Central memory CD8-positive, alpha-beta T cell (primary cell): ENCODE measurements at regions not wholly inside any gene's neighbourhood (a gene's known extent, or its start where the extent isn't known, plus 50 kb on each side); places are given as distances from the start of the nearest gene placed in this dataset.

ENCODE experiments used
- ATAC-seq: fragments of 150-1000 bp; cut with Tn5 transposase; replicated peaks from 2 replicates; pipeline ENCODE4 v1.10.0; 2022; ENCODE audit warnings: mild to moderate bottlenecking, moderate FRiP score, moderate number of reproducible peaks; ENCODE audit not compliant: poor library complexity, severe bottlenecking; ENCODE audit errors: extremely low read depth
- DNase-seq, 2 donors: peaks; one replicate each; pipeline ENCODE4 v3.0.0; 2021; ENCODE audit warnings: low spot score in 2 of 2
- H3K27ac Mint-ChIP-seq: one replicate; pipeline ENCODE4 v1.8.0; 2022; ENCODE audit warnings: low read depth, mild to moderate bottlenecking, moderate library complexity, mixed read lengths
- H3K27me3 Mint-ChIP-seq: one replicate; pipeline ENCODE4 v1.8.0; 2022; ENCODE audit warnings: mixed read lengths
- H3K36me3 Mint-ChIP-seq: one replicate; pipeline ENCODE4 v1.8.0; 2022; ENCODE audit warnings: mild to moderate bottlenecking, moderate library complexity, mixed read lengths; ENCODE audit not compliant: insufficient read depth
- H3K4me1 Mint-ChIP-seq: one replicate; pipeline ENCODE4 v1.8.0; 2022; ENCODE audit warnings: mixed read lengths
- H3K4me3 Mint-ChIP-seq: one replicate; pipeline ENCODE4 v1.8.0; 2022; ENCODE audit warnings: mild to moderate bottlenecking, moderate library complexity, mixed read lengths
- H3K9me3 Mint-ChIP-seq: one replicate; pipeline ENCODE4 v1.8.0; 2022; ENCODE audit warnings: mixed read lengths

DNA sequence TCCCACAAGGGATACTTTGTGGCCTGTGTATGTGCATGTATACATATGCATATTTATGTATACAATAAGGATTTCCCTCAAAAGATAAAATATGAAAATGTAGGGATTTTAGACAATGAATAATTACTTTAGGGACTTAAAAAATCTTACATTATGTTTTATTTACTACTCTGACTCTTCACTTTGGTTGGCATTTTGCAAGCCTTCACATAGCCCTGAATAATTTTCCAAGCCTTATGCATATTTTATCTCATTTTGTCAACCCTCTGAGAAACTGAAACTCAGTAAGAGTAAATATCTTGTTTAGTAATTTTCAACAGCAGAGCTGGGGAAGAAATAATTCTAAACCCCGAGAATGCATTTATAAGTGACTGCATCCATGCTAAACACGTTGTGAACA is 153.0 kb upstream of the SLC24A2 start:
- no peaks in the 10 kb centered on the region for H3K4me1 Mint-ChIP-seq
- H3K4me3 Mint-ChIP-seq, result no peak overlapping the region
- H3K9me3 Mint-ChIP-seq, result no peaks in the 10 kb centered on the region
- H3K27ac Mint-ChIP-seq, result no peak overlapping the region
- H3K36me3 Mint-ChIP-seq, result no peaks in the 10 kb centered on the region
- DNase-seq (no peak), ATAC-seq (no peak)
- peaks cover 6% of the 10 kb centered on the region for H3K27me3 Mint-ChIP-seq

DNA sequence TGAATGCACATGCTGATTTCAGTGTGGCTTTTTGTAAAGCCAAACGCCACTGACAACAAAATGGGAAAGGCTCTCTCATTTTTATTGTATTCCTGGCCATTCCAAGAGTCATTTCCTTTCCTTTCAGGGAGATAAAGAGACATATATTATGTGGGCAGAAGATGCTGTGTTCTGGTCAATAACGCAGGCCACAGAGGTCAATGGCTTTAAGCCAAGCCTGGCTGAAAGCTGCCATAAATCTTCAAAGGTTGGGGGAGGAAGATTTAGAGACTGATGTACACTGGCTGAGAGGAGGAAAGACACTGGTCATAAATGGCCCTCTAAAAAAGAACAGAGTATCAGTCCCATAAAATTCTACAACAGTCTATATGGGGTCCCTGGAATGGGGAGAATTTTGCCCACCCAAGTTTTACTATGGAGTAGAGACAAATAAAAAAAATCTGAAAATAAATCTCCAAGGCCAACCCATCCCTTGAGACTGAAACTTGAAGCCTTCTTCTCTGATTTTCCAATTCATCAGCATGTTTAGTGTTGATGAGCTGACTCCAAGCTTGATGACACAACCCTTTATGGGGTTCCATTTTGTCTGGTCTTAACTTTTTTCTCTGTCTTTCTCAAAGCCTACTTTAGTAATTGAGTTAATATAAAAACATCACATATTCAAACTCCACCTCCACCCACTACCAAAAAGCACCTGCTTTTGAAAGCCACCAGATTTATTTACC is 152.1 kb upstream of the SLC24A2 start:
- no peaks in the 10 kb centered on the region for H3K9me3 Mint-ChIP-seq
- DNase-seq (no peak), ATAC-seq (no peak)
- peaks cover 6% of the 10 kb centered on the region for H3K27me3 Mint-ChIP-seq
- H3K27ac Mint-ChIP-seq, result no peak overlapping the region
- no peak overlapping the region for H3K4me3 Mint-ChIP-seq
- H3K36me3 Mint-ChIP-seq, result no peaks in the 10 kb centered on the region
- no peaks in the 10 kb centered on the region for H3K4me1 Mint-ChIP-seq

DNA sequence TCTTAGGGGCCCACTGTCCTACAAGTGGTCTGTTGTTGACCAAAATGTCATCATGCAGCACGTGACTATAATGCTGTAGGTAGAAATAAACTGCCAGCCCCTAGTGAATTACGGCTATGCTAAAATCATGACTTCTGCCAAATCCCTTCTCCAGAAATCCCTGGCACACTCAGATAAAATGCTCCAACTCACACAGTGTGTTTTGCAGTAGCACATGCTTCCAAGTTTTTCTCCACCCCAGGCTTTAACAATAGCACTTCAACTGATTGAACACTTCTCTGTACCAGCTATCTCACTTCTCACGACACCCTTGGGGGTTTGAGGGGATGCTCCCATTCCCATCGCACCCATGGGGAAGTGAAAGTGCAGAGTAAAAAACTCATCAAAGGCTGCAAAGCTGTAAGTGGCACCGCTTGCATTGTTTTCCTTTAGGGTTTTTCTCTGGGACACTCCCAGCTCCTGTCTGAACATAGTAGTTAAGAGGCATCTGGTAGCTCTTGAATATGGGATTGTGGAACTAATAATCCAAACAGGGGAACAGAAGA is 151.0 kb upstream of the SLC24A2 start:
- ATAC-seq (no peak), DNase-seq (no peak)
- Mint-ChIP-seq H3K4me3 (no peak overlapping the region), H3K36me3 (no peaks in the 10 kb centered on the region), H3K27ac (no peak overlapping the region), H3K27me3 (peaks cover 6% of the 10 kb centered on the region), H3K9me3 (no peaks in the 10 kb centered on the region), H3K4me1 (no peaks in the 10 kb centered on the region)

DNA sequence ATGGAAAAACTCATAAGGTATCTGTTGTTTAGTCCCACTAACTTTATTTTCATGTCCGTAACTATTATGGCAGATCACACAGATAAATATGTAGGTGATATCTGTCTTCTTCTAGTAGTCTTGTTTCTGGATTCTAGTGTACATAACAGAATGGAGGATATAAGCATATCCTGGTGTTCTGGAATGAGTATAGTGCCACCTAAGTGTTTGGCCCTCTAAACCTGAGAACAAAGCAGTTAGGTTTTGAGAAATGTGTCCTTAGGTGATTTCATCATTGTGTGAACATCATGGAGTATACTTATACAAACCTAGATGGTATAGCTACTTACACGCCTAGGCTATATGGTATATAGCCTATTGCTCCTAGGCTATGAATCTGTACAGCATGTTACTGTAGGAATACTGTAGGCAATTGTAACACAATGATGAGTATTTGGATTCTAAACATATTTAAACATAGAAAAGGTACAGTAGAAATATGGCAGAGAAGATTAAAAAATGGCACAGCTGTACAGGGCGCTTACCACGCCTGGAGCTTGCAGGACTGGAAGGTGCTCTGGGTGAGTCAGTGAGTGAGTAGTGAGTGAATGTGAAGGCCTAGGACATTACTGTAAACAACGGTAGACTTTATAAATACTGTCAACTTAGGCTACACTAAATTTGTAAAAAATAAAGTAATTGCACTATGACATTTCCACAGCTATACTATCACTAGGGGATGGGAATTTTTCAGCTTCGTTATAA is 150.3 kb upstream of the SLC24A2 start:
- Mint-ChIP-seq H3K36me3 (no peaks in the 10 kb centered on the region), H3K4me1 (no peaks in the 10 kb centered on the region), H3K4me3 (no peak overlapping the region), H3K9me3 (no peaks in the 10 kb centered on the region), H3K27me3 (peaks cover 13% of the 10 kb centered on the region), H3K27ac (no peak overlapping the region)
- DNase-seq (no peak), ATAC-seq (no peak)

DNA sequence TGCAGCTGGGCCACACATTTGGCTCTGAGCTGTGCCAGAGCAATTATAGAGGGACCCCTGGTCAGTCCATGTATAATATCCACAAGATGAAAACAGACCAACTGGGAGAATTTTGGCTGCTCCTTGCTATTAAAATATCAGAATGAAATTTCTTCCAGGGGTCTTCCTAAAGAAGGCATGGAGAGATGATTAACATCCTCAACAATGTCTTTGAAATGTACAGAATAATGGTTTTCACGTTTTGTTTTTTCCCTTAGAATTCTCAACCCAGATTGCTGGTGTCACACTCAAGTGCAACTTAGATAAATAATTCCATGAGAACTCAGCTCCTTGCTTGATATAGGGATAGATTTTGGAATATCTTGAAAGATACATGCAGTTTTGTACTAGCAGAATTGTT is 148.3 kb upstream of the SLC24A2 start:
- ATAC-seq (no peak), DNase-seq (no peak)
- Mint-ChIP-seq H3K4me3 (no peak overlapping the region), H3K9me3 (no peaks in the 10 kb centered on the region), H3K27me3 (peaks cover 13% of the 10 kb centered on the region), H3K4me1 (no peaks in the 10 kb centered on the region), H3K36me3 (no peaks in the 10 kb centered on the region), H3K27ac (no peak overlapping the region)

DNA sequence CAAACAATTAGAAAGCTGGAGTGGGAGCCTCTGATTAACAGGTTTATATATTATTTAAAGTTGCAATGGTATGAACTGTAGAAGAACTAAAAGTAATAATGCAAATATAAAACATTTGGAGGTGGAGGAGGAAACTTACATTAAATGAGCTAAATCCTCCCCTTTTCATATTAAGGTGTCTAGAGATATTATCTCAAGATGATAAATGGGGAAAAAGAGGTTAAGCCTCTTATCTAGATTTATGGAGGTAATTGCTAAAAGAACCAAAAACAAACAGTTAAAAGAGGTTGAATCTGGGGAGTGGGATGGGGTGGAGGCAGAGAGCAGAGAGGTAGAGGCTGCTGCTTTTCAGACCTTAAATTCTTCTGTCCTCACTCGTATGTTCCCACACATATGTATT is 147.8 kb upstream of the SLC24A2 start:
- no peaks in the 10 kb centered on the region for H3K36me3 Mint-ChIP-seq
- no peaks in the 10 kb centered on the region for H3K9me3 Mint-ChIP-seq
- DNase-seq (no peak), ATAC-seq (no peak)
- no peaks in the 10 kb centered on the region for H3K4me1 Mint-ChIP-seq
- H3K27me3 Mint-ChIP-seq, result peaks cover 13% of the 10 kb centered on the region
- no peak overlapping the region for H3K4me3 Mint-ChIP-seq
- no peak overlapping the region for H3K27ac Mint-ChIP-seq

DNA sequence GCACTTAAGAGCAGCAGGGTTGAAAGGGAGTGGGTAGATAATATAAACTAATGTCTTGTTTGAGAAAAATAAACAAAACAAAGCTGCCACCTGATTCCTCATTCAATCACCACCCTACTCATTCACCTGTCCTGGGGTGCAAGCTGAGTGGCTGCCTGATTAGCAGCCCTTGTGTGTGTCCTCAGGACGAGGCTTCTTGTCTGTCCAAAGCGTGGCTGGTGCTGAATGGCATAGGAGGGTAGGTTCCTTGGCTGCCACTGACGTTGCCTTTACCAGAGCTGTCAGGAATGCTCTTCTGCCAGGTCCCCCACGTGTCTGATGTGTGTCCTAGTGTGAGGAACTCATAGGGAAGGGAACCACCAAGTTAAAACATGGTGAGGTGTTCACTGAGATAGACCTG is 146.6 kb upstream of the SLC24A2 start:
- H3K4me1 Mint-ChIP-seq, result no peaks in the 10 kb centered on the region
- no peak for DNase-seq
- H3K27me3 Mint-ChIP-seq, result peaks cover 13% of the 10 kb centered on the region
- no peaks in the 10 kb centered on the region for H3K36me3 Mint-ChIP-seq
- ATAC-seq, result no peak
- H3K4me3 Mint-ChIP-seq, result no peak overlapping the region
- H3K27ac Mint-ChIP-seq, result no peak overlapping the region
- no peaks in the 10 kb centered on the region for H3K9me3 Mint-ChIP-seq

DNA sequence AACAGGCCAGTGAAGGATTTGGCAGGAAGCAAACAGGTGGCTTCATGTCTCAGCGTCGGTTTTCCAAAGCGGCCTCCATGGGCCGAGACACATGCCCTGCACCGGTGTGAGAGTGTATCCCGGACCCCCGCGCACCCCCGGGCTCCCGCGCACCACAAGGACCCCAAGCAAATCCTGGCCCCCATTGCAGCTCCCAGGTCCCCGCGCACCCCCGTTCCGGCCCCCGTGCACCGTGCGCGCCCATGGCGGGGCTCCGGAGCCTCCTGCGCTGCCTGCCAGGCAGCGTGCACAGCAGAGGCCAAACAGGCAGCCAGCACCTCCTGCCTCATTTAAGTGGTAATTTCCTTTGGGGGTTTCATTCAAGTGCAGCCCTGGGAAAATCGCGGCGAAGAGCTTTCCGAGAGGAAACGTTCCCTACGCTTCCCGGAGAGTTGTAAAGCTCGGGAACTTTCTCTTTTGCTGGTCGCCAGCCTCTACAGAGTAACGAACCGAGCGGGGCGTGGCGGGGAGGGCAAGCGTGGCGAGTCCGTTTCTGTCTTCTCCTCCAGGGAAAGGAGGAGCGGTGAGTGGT is 145.5 kb upstream of the SLC24A2 start:
- ATAC-seq, result no peak
- peaks cover 13% of the 10 kb centered on the region for H3K27me3 Mint-ChIP-seq
- H3K4me1 Mint-ChIP-seq, result no peaks in the 10 kb centered on the region
- H3K4me3 Mint-ChIP-seq, result no peak overlapping the region
- H3K27ac Mint-ChIP-seq, result no peak overlapping the region
- DNase-seq, result no peak
- H3K9me3 Mint-ChIP-seq, result no peaks in the 10 kb centered on the region
- H3K36me3 Mint-ChIP-seq, result no peaks in the 10 kb centered on the region

DNA sequence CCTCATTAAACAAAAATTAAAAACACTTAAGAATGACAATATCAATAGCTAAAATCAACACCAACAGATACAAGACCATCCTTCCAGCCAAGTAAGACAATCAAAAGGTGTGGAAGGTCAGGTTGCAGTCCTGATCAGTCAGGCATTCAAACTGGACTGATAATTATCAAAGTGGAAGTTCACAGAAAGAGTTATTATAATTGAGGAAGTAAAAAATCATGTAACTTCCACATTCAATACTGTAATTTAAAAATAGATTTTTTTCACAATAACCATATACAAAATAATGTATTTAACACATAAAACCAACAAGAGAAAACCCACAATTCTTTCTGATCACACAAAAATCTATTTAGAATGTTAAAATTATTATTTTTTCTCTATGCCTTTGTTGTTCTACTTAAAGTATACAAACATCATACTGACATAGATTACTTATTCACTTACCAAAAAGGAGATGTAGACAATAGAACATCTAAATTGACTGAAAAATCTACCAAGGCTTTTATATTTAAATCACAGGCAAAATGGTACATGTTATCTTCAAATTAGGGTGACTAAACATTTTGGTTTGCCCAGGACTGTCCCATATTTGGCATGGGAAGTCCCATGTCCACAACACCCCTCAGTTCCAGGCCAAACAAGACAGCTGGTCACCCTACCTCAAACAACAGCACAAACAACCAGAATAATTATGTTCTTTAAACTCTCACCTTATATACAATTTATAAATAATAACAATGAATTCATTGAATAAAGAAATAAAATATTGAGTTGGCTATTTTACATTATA is 142.5 kb upstream of the SLC24A2 start:
- Mint-ChIP-seq H3K9me3 (no peaks in the 10 kb centered on the region), H3K27ac (no peak overlapping the region), H3K4me1 (peaks cover 1% of the 10 kb centered on the region), H3K27me3 (peaks cover 13% of the 10 kb centered on the region), H3K36me3 (no peaks in the 10 kb centered on the region), H3K4me3 (no peak overlapping the region)
- DNase-seq (no peak), ATAC-seq (no peak)

DNA sequence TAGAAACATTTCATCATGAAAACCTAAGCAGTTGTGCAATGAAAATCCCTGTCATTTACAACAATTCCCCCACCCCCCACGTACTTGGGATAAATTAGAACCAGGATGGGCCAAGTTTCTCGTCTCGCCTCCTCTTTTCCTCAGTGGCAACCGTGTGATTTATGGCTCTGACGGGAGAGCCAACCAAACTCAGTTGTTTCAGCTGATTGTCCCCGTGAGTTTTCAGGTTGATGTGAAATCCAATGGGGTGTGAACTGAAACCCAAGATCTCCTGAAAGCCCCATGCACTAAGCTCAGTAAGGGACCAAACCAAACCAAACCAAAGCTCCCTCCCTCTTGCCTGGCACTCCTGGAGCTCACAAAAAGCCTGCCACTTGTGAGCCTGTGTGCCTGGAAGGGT is 138.7 kb upstream of the SLC24A2 start:
- no peak overlapping the region for H3K27ac Mint-ChIP-seq
- DNase-seq, result no peak
- no peaks in the 10 kb centered on the region for H3K36me3 Mint-ChIP-seq
- no peaks in the 10 kb centered on the region for H3K9me3 Mint-ChIP-seq
- no peak for ATAC-seq
- peaks cover 6% of the 10 kb centered on the region for H3K27me3 Mint-ChIP-seq
- H3K4me1 Mint-ChIP-seq, result peaks cover 6% of the 10 kb centered on the region
- no peak overlapping the region for H3K4me3 Mint-ChIP-seq

DNA sequence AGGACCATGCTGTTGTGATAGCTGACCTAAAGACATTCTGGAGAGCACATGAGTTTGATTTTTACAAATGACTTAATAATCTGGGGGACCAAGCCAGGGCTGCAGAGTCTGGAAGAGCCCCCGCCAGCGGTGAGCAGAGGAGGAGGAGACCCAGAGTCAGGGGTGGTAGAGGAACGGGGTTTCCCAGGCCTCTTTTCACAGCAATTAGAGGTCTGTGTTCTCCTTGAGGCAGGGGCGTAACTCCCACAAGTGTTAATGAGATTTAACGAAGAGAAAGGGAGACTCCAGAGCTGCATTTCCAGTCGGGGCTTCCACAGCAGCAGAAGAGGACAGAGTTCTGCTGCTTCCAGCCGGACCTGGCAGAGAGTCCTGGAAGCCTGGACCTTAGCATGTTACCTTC is 137.9 kb upstream of the SLC24A2 start:
- no peak for ATAC-seq
- no peak overlapping the region for H3K27ac Mint-ChIP-seq
- H3K9me3 Mint-ChIP-seq, result no peaks in the 10 kb centered on the region
- peaks cover 6% of the 10 kb centered on the region for H3K27me3 Mint-ChIP-seq
- no peak overlapping the region for H3K4me3 Mint-ChIP-seq
- no peaks in the 10 kb centered on the region for H3K36me3 Mint-ChIP-seq
- H3K4me1 Mint-ChIP-seq, result peaks cover 6% of the 10 kb centered on the region
- no peak for DNase-seq

DNA sequence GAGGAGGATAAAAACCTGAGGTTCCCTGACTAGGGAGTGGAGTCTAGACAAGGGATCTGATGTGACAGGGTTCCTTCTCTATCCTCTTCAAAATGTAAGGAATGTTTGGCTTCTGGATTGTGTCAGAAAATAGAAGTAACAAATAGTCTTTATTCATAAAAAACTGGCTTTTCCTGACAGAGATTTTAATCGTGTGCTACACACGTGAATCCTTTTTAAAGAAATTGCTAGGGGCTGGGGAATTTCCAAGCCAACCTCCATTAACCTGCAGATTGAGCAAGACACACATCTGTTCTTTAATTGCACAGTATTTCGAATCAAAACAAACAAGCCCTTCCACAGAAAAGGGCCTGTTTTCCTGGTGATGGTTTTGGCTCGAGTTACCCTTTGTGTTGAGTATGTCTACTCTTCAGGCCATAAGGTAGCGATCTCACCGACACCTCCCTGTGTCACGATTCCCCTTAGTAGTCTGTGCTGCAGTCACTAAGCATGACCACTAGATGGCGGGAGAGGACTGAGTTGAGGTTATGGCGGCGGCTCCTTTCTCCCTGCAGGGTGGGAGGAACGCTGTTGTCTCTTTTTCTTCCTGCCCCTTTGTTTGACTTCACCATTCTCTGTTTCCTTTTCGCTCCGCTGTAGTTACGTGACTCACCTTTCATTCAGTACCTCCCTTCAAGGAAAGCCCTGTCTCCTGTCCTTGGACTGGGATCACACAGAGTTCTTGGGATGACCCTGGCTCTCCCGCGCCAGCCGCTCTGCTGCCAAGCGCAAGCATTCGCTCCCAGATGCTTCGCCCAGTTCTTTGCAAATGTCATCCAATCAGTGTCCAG is 137.1 kb upstream of the SLC24A2 start:
- no peaks in the 10 kb centered on the region for H3K36me3 Mint-ChIP-seq
- peak; percentile 91 for ATAC-seq
- peak; percentile 52 to 67 for DNase-seq
- H3K27ac Mint-ChIP-seq, result no peak overlapping the region
- peak overlapping the region; percentile 37 for H3K4me3 Mint-ChIP-seq
- no peaks in the 10 kb centered on the region for H3K9me3 Mint-ChIP-seq
- peaks cover 6% of the 10 kb centered on the region for H3K4me1 Mint-ChIP-seq
- peaks cover 6% of the 10 kb centered on the region for H3K27me3 Mint-ChIP-seq
